Muscle layer of colon (tissue), 2 donors: ENCODE measurements at regions not wholly inside any gene's neighbourhood (a gene's known extent, or its start where the extent isn't known, plus 50 kb on each side); places are given as distances from the start of the nearest gene placed in this dataset.

ENCODE experiments used
- H3K27ac ChIP-seq: one replicate; pipeline ENCODE4 v1.7.0; 2013; ENCODE audit warnings: low read depth, mild to moderate bottlenecking, low read length, moderate library complexity
- H3K27me3 ChIP-seq, 2 donors: one replicate each; pipeline ENCODE4 v1.7.0; 2013; ENCODE audit warnings: low read length in 2 of 2, mild to moderate bottlenecking in 2 of 2; ENCODE audit not compliant: insufficient read depth in 2 of 2, control insufficient read depth in 1 of 2
- H3K36me3 ChIP-seq: one replicate; pipeline ENCODE4 v1.7.0; 2013; ENCODE audit warnings: mild to moderate bottlenecking, low read length; ENCODE audit not compliant: insufficient read depth
- H3K4me1 ChIP-seq: one replicate; pipeline ENCODE4 v1.7.0; 2013; ENCODE audit warnings: mild to moderate bottlenecking, low read length; ENCODE audit not compliant: insufficient read depth
- H3K4me3 ChIP-seq, 2 donors: one replicate each; pipeline ENCODE4 v1.7.0; 2013; ENCODE audit warnings: low read length in 2 of 2, low read depth in 1 of 2, mild to moderate bottlenecking in 1 of 2, moderate library complexity in 1 of 2
- H3K9ac ChIP-seq: one replicate; pipeline ENCODE4 v1.7.0; 2013; ENCODE audit warnings: low read length
- H3K9me3 ChIP-seq: one replicate; pipeline ENCODE4 v1.7.0; 2013; ENCODE audit warnings: mild to moderate bottlenecking, low read length
- donor health status: abdominal sarcoma.
- donor health status: Adenocarcinoma of cecum.

GRCh38 chr6:119985952-119986736 lies 636.6 kb upstream of the MAN1A1 start:
- Histone ChIP-seq H3K36me3 (no peaks in the 10 kb centered on the region), H3K27ac (no peak overlapping the region), H3K27me3 (no peaks in the 10 kb centered on the region), H3K4me3 (no peak overlapping the region), H3K9ac (no peak overlapping the region), H3K4me1 (no peaks in the 10 kb centered on the region), H3K9me3 (no peaks in the 10 kb centered on the region)

GRCh38 chr6:119980802-119981201 lies 631.2 kb upstream of the MAN1A1 start:
- no peak overlapping the region for H3K9ac ChIP-seq
- H3K4me3 ChIP-seq = no peak overlapping the region
- no peaks in the 10 kb centered on the region for H3K36me3 ChIP-seq
- H3K27me3 ChIP-seq = no peaks in the 10 kb centered on the region
- no peak overlapping the region for H3K27ac ChIP-seq
- no peaks in the 10 kb centered on the region for H3K9me3 ChIP-seq
- H3K4me1 ChIP-seq = peaks cover 5% of the 10 kb centered on the region

- H3K9me3 ChIP-seq = no peaks in the 10 kb centered on the region
- no peak overlapping the region for H3K27ac ChIP-seq
- H3K4me1 ChIP-seq = peaks cover 5% of the 10 kb centered on the region
- no peaks in the 10 kb centered on the region for H3K36me3 ChIP-seq
- no peak overlapping the region for H3K4me3 ChIP-seq
- no peaks in the 10 kb centered on the region for H3K27me3 ChIP-seq
- no peak overlapping the region for H3K9ac ChIP-seq
These were observed 630.3 kb upstream of the MAN1A1 start for GRCh38 chr6:119979862-119980261.

GRCh38 chr6:119978274-119978889 lies 628.8 kb upstream of the MAN1A1 start:
- peaks cover 5% of the 10 kb centered on the region for H3K4me1 ChIP-seq
- H3K9ac ChIP-seq = no peak overlapping the region
- H3K9me3 ChIP-seq = no peaks in the 10 kb centered on the region
- H3K4me3 ChIP-seq = no peak overlapping the region
- no peaks in the 10 kb centered on the region for H3K36me3 ChIP-seq
- H3K27me3 ChIP-seq = no peaks in the 10 kb centered on the region
- no peak overlapping the region for H3K27ac ChIP-seq

- no peaks in the 10 kb centered on the region for H3K27me3 ChIP-seq
- H3K9ac ChIP-seq = no peak overlapping the region
- peaks cover 5% of the 10 kb centered on the region for H3K4me1 ChIP-seq
- H3K4me3 ChIP-seq = no peak overlapping the region
- no peaks in the 10 kb centered on the region for H3K9me3 ChIP-seq
- no peak overlapping the region for H3K27ac ChIP-seq
- no peaks in the 10 kb centered on the region for H3K36me3 ChIP-seq
These were observed 625.0 kb upstream of the MAN1A1 start for GRCh38 chr6:119974430-119975159.

GRCh38 chr6:119966484-119966883 lies 616.9 kb upstream of the MAN1A1 start:
- Histone ChIP-seq H3K36me3 (no peaks in the 10 kb centered on the region), H3K27me3 (no peaks in the 10 kb centered on the region), H3K9ac (no peak overlapping the region), H3K9me3 (no peaks in the 10 kb centered on the region), H3K27ac (no peak overlapping the region), H3K4me1 (no peaks in the 10 kb centered on the region), H3K4me3 (no peak overlapping the region)

- Histone ChIP-seq H3K27me3 (no peaks in the 10 kb centered on the region), H3K27ac (no peak overlapping the region), H3K4me1 (no peaks in the 10 kb centered on the region), H3K4me3 (no peak overlapping the region), H3K9me3 (no peaks in the 10 kb centered on the region), H3K9ac (no peak overlapping the region), H3K36me3 (no peaks in the 10 kb centered on the region)
These were observed 616.3 kb upstream of the MAN1A1 start for GRCh38 chr6:119965900-119966299.

- Histone ChIP-seq H3K36me3 (no peaks in the 10 kb centered on the region), H3K27me3 (no peaks in the 10 kb centered on the region), H3K4me1 (no peaks in the 10 kb centered on the region), H3K9ac (no peak overlapping the region), H3K27ac (no peak overlapping the region), H3K9me3 (no peaks in the 10 kb centered on the region), H3K4me3 (no peak overlapping the region)
These were observed 615.4 kb upstream of the MAN1A1 start for GRCh38 chr6:119965008-119965407.

GRCh38 chr6:119962505-119962904 lies 612.9 kb upstream of the MAN1A1 start:
- no peaks in the 10 kb centered on the region for H3K4me1 ChIP-seq
- H3K4me3 ChIP-seq = no peak overlapping the region

GRCh38 chr6:119961450-119961849 lies 611.9 kb upstream of the MAN1A1 start:
- no peaks in the 10 kb centered on the region for H3K27me3 ChIP-seq
- H3K4me1 ChIP-seq = no peaks in the 10 kb centered on the region
- no peak overlapping the region for H3K4me3 ChIP-seq
- no peaks in the 10 kb centered on the region for H3K36me3 ChIP-seq
- H3K9ac ChIP-seq = no peak overlapping the region
- H3K9me3 ChIP-seq = no peaks in the 10 kb centered on the region
- H3K27ac ChIP-seq = no peak overlapping the region

More at GRCh38 chr6:119962505-119962904, 612.9 kb upstream of the MAN1A1 start:
- no peaks in the 10 kb centered on the region for H3K27me3 ChIP-seq
- no peak overlapping the region for H3K27ac ChIP-seq
- no peaks in the 10 kb centered on the region for H3K9me3 ChIP-seq
- no peak overlapping the region for H3K9ac ChIP-seq
- no peaks in the 10 kb centered on the region for H3K36me3 ChIP-seq

GRCh38 chr6:119960456-119960855 lies 610.9 kb upstream of the MAN1A1 start:
- no peaks in the 10 kb centered on the region for H3K9me3 ChIP-seq
- H3K9ac ChIP-seq = no peak overlapping the region
- no peaks in the 10 kb centered on the region for H3K27me3 ChIP-seq
- no peaks in the 10 kb centered on the region for H3K36me3 ChIP-seq
- no peaks in the 10 kb centered on the region for H3K4me1 ChIP-seq
- H3K4me3 ChIP-seq = no peak overlapping the region
- H3K27ac ChIP-seq = no peak overlapping the region
